Fibroblast of the aortic adventitia (primary cell): ENCODE measurements at regions not wholly inside any gene's neighbourhood (a gene's known extent, or its start where the extent isn't known, plus 50 kb on each side); places are given as distances from the start of the nearest gene placed in this dataset.

Source experiments
- DNase-seq: peaks from one replicate; pipeline ENCODE4 v3.0.0-alpha.2; 2010; ENCODE audit warnings: low read depth
- H3K4me3 ChIP-seq: 2 replicates; pipeline ENCODE4 v1.5.1; 2011; ENCODE audit warnings: low read depth, mild to moderate bottlenecking, control low read depth, low read length, moderate library complexity
- CTCF ChIP-seq: IDR thresholded peaks from 2 replicates; pipeline ENCODE4 v1.5.1; 2011; ENCODE audit warnings: mild to moderate bottlenecking, low read length, control low read depth, inconsistent platforms; ENCODE audit not compliant: insufficient read depth

- no peak for DNase-seq
- H3K4me3 ChIP-seq: no peak overlapping the region
These were observed 249.4 kb downstream of the EPHA4 start for GRCh38 chr2:221322741-221323140.

GRCh38 chr2:221323513-221323912, 248.6 kb downstream of the EPHA4 start:
- H3K4me3 ChIP-seq: no peak overlapping the region
- TF ChIP-seq CTCF: no peak
- no peak for DNase-seq

More at GRCh38 chr2:221322741-221323140, 249.4 kb downstream of the EPHA4 start:
- no peak for TF ChIP-seq CTCF

GRCh38 chr2:221330436-221330835, 241.7 kb downstream of the EPHA4 start:
- no peak for DNase-seq
- no peak overlapping the region for H3K4me3 ChIP-seq

GRCh38 chr2:221334481-221335218, 237.5 kb downstream of the EPHA4 start:
- TF ChIP-seq CTCF: no peak
- DNase-seq: no peak
- H3K4me3 ChIP-seq: no peak overlapping the region

More at GRCh38 chr2:221330436-221330835, 241.7 kb downstream of the EPHA4 start:
- no peak for TF ChIP-seq CTCF

- no peak overlapping the region for H3K4me3 ChIP-seq
- no peak for DNase-seq
- TF ChIP-seq CTCF: no peak
These were observed 236.8 kb downstream of the EPHA4 start for GRCh38 chr2:221335219-221335752.

- no peak for TF ChIP-seq CTCF
- no peak overlapping the region for H3K4me3 ChIP-seq
- no peak for DNase-seq
These were observed 235.1 kb downstream of the EPHA4 start for GRCh38 chr2:221336967-221337366.
